COR-L47 (cell line): ENCODE measurements at regions not wholly inside any gene's neighbourhood (a gene's known extent, or its start where the extent isn't known, plus 50 kb on each side); places are given as distances from the start of the nearest gene placed in this dataset.

Experiments
- DNase-seq: peaks from one replicate; lab custom pipeline; 2025; lab: John Stamatoyannopoulos, UW

- no peak for DNase-seq
Observed at GRCh38 chr13:31686670-31687425, 52.5 kb upstream of the RXFP2 start.
